AG04449 (cell line): ENCODE measurements at regions not wholly inside any gene's neighbourhood (a gene's known extent, or its start where the extent isn't known, plus 50 kb on each side); places are given as distances from the start of the nearest gene placed in this dataset.

Experiments
- CTCF ChIA-PET: fragments of 350-600 bp; formaldehyde crosslinking; extraction: SDS; loops from one replicate; lab custom pipeline; 2021; ENCODE audit warnings: antibody characterized with exemption; lab: Yijun Ruan, JAX
- POLR2A ChIA-PET: fragments of 400-600, 350-600 bp; formaldehyde crosslinking; extraction: SDS; loops from one replicate; lab custom pipeline; 2020; ENCODE audit warnings: antibody characterized with exemption, inconsistent platforms; lab: Yijun Ruan, JAX
- DNase-seq: peaks from one replicate; pipeline ENCODE4 v3.0.0-alpha.2; 2010; ENCODE audit warnings: low read depth, low spot score
- H3K4me3 ChIP-seq: 2 replicates; pipeline ENCODE4 v1.5.1; 2011; ENCODE audit warnings: low read depth, mild to moderate bottlenecking, control low read depth, low read length
- TF ChIP-seq, protein P1 (sequence below): IDR thresholded peaks from one replicate; pipeline ENCODE4 v1.5.1; 2011; ENCODE audit warnings: mild to moderate bottlenecking, moderate library complexity, low read length, control low read depth, inconsistent platforms; ENCODE audit not compliant: insufficient read depth; ENCODE audit errors: missing control alignments

DNA sequence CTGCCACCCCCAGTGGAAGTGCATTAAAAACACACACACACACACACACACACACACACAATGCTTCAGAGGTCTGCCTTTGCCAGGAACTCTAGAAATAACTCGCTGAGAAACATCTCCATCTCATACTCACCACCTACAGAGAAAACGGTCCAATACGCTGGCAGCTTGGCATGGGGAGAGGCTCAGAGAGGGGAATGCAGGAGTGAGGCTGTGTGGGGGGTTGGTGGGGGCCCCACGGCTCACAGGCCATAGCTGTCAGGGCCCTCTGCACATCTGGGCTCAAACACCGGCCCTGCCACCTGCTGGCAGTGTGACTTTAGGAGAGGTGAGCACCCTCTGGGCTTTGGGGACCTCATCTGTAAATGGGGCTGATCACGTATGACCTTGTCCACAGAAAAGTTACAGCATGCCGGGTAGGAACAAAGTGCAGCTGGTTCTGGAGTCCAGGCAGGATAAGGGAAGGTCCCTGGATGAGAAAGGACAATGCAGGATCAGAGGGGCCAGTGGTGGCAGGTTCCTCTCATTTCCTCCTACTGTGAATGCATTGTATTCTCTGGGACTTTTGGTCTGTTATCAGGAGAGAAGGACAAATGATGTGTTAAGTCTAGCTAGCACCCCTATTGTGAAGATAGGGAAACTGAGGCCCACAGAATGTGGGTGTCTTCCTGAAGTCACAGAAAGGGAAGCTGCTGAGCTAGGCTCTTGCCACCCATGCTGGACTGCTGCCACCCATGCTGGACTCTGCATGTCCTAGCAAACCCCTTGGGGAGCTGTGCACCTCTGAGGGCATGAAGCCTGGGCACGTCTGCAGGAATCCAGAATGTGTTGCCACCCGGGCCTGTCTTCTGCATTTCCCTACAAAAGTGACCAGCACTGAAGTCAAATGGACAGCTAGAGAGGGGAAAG is 404.6 kb downstream of the RPS24 start:
- CTCF ChIA-PET: interaction anchor here (1.2 to 1.4 kb wide), 2 partner anchors 9 to 14 kb away, joined by 4 read pairs; no protein-coding TSS in a partner anchor
- DNase-seq: no peak
- POLR2A ChIA-PET: interaction anchor here (0.6 to 0.7 kb wide), 2 partner anchors 76 to 103 kb away, joined by 3 read pairs; no protein-coding TSS in a partner anchor
- TF ChIP-seq, protein P1, sequence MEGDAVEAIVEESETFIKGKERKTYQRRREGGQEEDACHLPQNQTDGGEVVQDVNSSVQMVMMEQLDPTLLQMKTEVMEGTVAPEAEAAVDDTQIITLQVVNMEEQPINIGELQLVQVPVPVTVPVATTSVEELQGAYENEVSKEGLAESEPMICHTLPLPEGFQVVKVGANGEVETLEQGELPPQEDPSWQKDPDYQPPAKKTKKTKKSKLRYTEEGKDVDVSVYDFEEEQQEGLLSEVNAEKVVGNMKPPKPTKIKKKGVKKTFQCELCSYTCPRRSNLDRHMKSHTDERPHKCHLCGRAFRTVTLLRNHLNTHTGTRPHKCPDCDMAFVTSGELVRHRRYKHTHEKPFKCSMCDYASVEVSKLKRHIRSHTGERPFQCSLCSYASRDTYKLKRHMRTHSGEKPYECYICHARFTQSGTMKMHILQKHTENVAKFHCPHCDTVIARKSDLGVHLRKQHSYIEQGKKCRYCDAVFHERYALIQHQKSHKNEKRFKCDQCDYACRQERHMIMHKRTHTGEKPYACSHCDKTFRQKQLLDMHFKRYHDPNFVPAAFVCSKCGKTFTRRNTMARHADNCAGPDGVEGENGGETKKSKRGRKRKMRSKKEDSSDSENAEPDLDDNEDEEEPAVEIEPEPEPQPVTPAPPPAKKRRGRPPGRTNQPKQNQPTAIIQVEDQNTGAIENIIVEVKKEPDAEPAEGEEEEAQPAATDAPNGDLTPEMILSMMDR: no peak
- no peak overlapping the region for H3K4me3 ChIP-seq

GRCh38 chr10:78438907-78439809 is 405.5 kb downstream of the RPS24 start:
- DNase-seq: no peak
- CTCF ChIA-PET: interaction anchor here (1.2 kb wide), 1 partner anchor 10 kb away, joined by 4 read pairs; no protein-coding TSS in a partner anchor
- POLR2A ChIA-PET: interaction anchor here (0.6 kb wide), 1 partner anchor 103 kb away, joined by 3 read pairs; no protein-coding TSS in a partner anchor
- TF ChIP-seq, protein P1: no peak
- H3K4me3 ChIP-seq: no peak overlapping the region

DNA sequence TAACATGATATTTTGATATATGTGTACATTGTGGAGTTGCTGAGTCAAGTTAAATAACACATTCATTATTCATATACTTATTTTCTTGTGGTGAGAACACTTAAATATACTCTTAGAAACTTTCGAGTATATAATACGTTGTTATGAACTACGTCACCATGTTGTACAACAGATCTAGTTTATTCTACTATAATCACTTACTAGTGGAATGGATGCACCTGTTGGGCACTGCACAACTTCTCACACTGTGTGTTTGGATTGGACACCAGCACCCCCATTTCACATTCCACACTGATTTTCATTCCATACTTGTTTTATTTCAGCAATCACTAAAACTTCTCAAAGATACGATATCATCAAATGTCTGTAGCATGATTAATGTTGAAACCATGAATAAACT is 407.3 kb downstream of the RPS24 start:
- ChIA-PET CTCF (interaction anchor here (1.2 kb wide), 1 partner anchor 35 kb away, joined by 3 read pairs; no protein-coding TSS in a partner anchor), POLR2A (no interaction called here)
- H3K4me3 ChIP-seq: no peak overlapping the region
- TF ChIP-seq, protein P1: no peak
- DNase-seq: no peak

GRCh38 chr10:78441694-78442093 is 408.0 kb downstream of the RPS24 start:
- no peak overlapping the region for H3K4me3 ChIP-seq
- CTCF ChIA-PET: interaction anchor here (0.8 to 1.2 kb wide), 2 partner anchors 21 to 35 kb away, joined by 3 read pairs; no protein-coding TSS in a partner anchor
- POLR2A ChIA-PET: no interaction called here
- TF ChIP-seq, protein P1: no peak
- DNase-seq: no peak

- no peak for DNase-seq
- TF ChIP-seq, protein P1: no peak
- no peak overlapping the region for H3K4me3 ChIP-seq
- ChIA-PET POLR2A (no interaction called here), CTCF (interaction anchor here (1.4 kb wide), 1 partner anchor 215 kb away, joined by 3 read pairs; no protein-coding TSS in a partner anchor)
Measured at GRCh38 chr10:78442836-78443550, 409.3 kb downstream of the RPS24 start.
